ENCODE measurements at regions not wholly inside any gene's neighbourhood (a gene's known extent, or its start where the extent isn't known, plus 50 kb on each side); places are given as distances from the start of the nearest gene placed in this dataset.
"Not testable (repeated sequence)": the region's sequence is repeated elsewhere in the genome, so short reads cannot be mapped to it uniquely, and the experiment has no call there.

- H3K4me1 ChIP-seq (ENCODE audit: control insufficient read depth in 3 of 3, insufficient read depth in 3 of 3, low read length in 3 of 3) = no peaks in the 10 kb centered on the region
- no peaks in the 10 kb centered on the region for H3K27me3 ChIP-seq (ENCODE audit: control insufficient read depth in 3 of 3, insufficient read depth in 3 of 3, low read length in 3 of 3)
- H3K4me3 ChIP-seq (ENCODE audit: low read length in 3 of 3) = no peak overlapping the region
- H3K9me3 ChIP-seq (ENCODE audit: control insufficient read depth in 3 of 3, low read length in 3 of 3) = no peaks in the 10 kb centered on the region
- H3K36me3 ChIP-seq (ENCODE audit: control insufficient read depth in 3 of 3, insufficient read depth in 3 of 3, low read length in 3 of 3) = no peaks in the 10 kb centered on the region
- no peak overlapping the region for H3K9ac ChIP-seq (ENCODE audit: low read depth in 1 of 3, low read length in 3 of 3)
- no peak overlapping the region for H3K27ac ChIP-seq (ENCODE audit: low read depth, low read length)
These were observed 104.9 kb downstream of the CDC7 start for GRCh38 chr1:91605566-91605965.

GRCh38 chr1:91606546-91607078, 106.0 kb downstream of the CDC7 start:
- no peak overlapping the region for H3K4me3 ChIP-seq (ENCODE audit: low read length in 3 of 3)
- no peak overlapping the region for H3K9ac ChIP-seq (ENCODE audit: low read depth in 1 of 3, low read length in 3 of 3)
- H3K27me3 ChIP-seq (ENCODE audit: control insufficient read depth in 3 of 3, insufficient read depth in 3 of 3, low read length in 3 of 3) = no peaks in the 10 kb centered on the region
- no peaks in the 10 kb centered on the region for H3K36me3 ChIP-seq (ENCODE audit: control insufficient read depth in 3 of 3, insufficient read depth in 3 of 3, low read length in 3 of 3)
- no peaks in the 10 kb centered on the region for H3K4me1 ChIP-seq (ENCODE audit: control insufficient read depth in 3 of 3, insufficient read depth in 3 of 3, low read length in 3 of 3)
- no peak overlapping the region for H3K27ac ChIP-seq (ENCODE audit: low read depth, low read length)
- no peaks in the 10 kb centered on the region for H3K9me3 ChIP-seq (ENCODE audit: control insufficient read depth in 3 of 3, low read length in 3 of 3)

- H3K27ac ChIP-seq (ENCODE audit: low read depth, low read length); H3K4me1 ChIP-seq (ENCODE audit: control insufficient read depth in 3 of 3, insufficient read depth in 3 of 3, low read length in 3 of 3); H3K36me3 ChIP-seq (ENCODE audit: control insufficient read depth in 3 of 3, insufficient read depth in 3 of 3, low read length in 3 of 3); H3K4me3 ChIP-seq (ENCODE audit: low read length in 3 of 3); H3K27me3 ChIP-seq (ENCODE audit: control insufficient read depth in 3 of 3, insufficient read depth in 3 of 3, low read length in 3 of 3); H3K9ac ChIP-seq (ENCODE audit: low read depth in 1 of 3, low read length in 3 of 3); H3K9me3 ChIP-seq (ENCODE audit: control insufficient read depth in 3 of 3, low read length in 3 of 3): not testable (repeated sequence)
These were observed 107.0 kb downstream of the CDC7 start for GRCh38 chr1:91607686-91608085.

GRCh38 chr1:91608876-91609275, 108.2 kb downstream of the CDC7 start:
- no peaks in the 10 kb centered on the region for H3K9me3 ChIP-seq (ENCODE audit: control insufficient read depth in 3 of 3, low read length in 3 of 3)
- H3K27ac ChIP-seq (ENCODE audit: low read depth, low read length) = no peak overlapping the region
- H3K4me3 ChIP-seq (ENCODE audit: low read length in 3 of 3) = no peak overlapping the region
- H3K36me3 ChIP-seq (ENCODE audit: control insufficient read depth in 3 of 3, insufficient read depth in 3 of 3, low read length in 3 of 3) = no peaks in the 10 kb centered on the region
- no peaks in the 10 kb centered on the region for H3K27me3 ChIP-seq (ENCODE audit: control insufficient read depth in 3 of 3, insufficient read depth in 3 of 3, low read length in 3 of 3)
- H3K4me1 ChIP-seq (ENCODE audit: control insufficient read depth in 3 of 3, insufficient read depth in 3 of 3, low read length in 3 of 3) = no peaks in the 10 kb centered on the region
- no peak overlapping the region for H3K9ac ChIP-seq (ENCODE audit: low read depth in 1 of 3, low read length in 3 of 3)

- Histone ChIP-seq H3K27me3 (ENCODE audit: control insufficient read depth in 3 of 3, insufficient read depth in 3 of 3, low read length in 3 of 3) (no peaks in the 10 kb centered on the region), H3K27ac (ENCODE audit: low read depth, low read length) (no peak overlapping the region), H3K4me3 (ENCODE audit: low read length in 3 of 3) (no peak overlapping the region), H3K36me3 (ENCODE audit: control insufficient read depth in 3 of 3, insufficient read depth in 3 of 3, low read length in 3 of 3) (no peaks in the 10 kb centered on the region), H3K4me1 (ENCODE audit: control insufficient read depth in 3 of 3, insufficient read depth in 3 of 3, low read length in 3 of 3) (no peaks in the 10 kb centered on the region), H3K9ac (ENCODE audit: low read depth in 1 of 3, low read length in 3 of 3) (no peak overlapping the region), H3K9me3 (ENCODE audit: control insufficient read depth in 3 of 3, low read length in 3 of 3) (no peaks in the 10 kb centered on the region)
These were observed 108.9 kb downstream of the CDC7 start for GRCh38 chr1:91609551-91609950.

GRCh38 chr1:91610102-91610501, 109.5 kb downstream of the CDC7 start:
- Histone ChIP-seq H3K4me1 (ENCODE audit: control insufficient read depth in 3 of 3, insufficient read depth in 3 of 3, low read length in 3 of 3) (no peaks in the 10 kb centered on the region), H3K27ac (ENCODE audit: low read depth, low read length) (no peak overlapping the region), H3K4me3 (ENCODE audit: low read length in 3 of 3) (no peak overlapping the region), H3K27me3 (ENCODE audit: control insufficient read depth in 3 of 3, insufficient read depth in 3 of 3, low read length in 3 of 3) (no peaks in the 10 kb centered on the region), H3K36me3 (ENCODE audit: control insufficient read depth in 3 of 3, insufficient read depth in 3 of 3, low read length in 3 of 3) (no peaks in the 10 kb centered on the region), H3K9me3 (ENCODE audit: control insufficient read depth in 3 of 3, low read length in 3 of 3) (no peaks in the 10 kb centered on the region), H3K9ac (ENCODE audit: low read depth in 1 of 3, low read length in 3 of 3) (no peak overlapping the region)

- Histone ChIP-seq H3K9me3 (ENCODE audit: control insufficient read depth in 3 of 3, low read length in 3 of 3) (no peaks in the 10 kb centered on the region), H3K27ac (ENCODE audit: low read depth, low read length) (no peak overlapping the region), H3K4me1 (ENCODE audit: control insufficient read depth in 3 of 3, insufficient read depth in 3 of 3, low read length in 3 of 3) (no peaks in the 10 kb centered on the region), H3K36me3 (ENCODE audit: control insufficient read depth in 3 of 3, insufficient read depth in 3 of 3, low read length in 3 of 3) (no peaks in the 10 kb centered on the region), H3K4me3 (ENCODE audit: low read length in 3 of 3) (no peak overlapping the region), H3K27me3 (ENCODE audit: control insufficient read depth in 3 of 3, insufficient read depth in 3 of 3, low read length in 3 of 3) (no peaks in the 10 kb centered on the region), H3K9ac (ENCODE audit: low read depth in 1 of 3, low read length in 3 of 3) (no peak overlapping the region)
These were observed 110.1 kb downstream of the CDC7 start for GRCh38 chr1:91610789-91611188.

GRCh38 chr1:91611483-91611917, 110.8 kb downstream of the CDC7 start:
- no peaks in the 10 kb centered on the region for H3K36me3 ChIP-seq (ENCODE audit: control insufficient read depth in 3 of 3, insufficient read depth in 3 of 3, low read length in 3 of 3)
- no peaks in the 10 kb centered on the region for H3K9me3 ChIP-seq (ENCODE audit: control insufficient read depth in 3 of 3, low read length in 3 of 3)
- no peaks in the 10 kb centered on the region for H3K27me3 ChIP-seq (ENCODE audit: control insufficient read depth in 3 of 3, insufficient read depth in 3 of 3, low read length in 3 of 3)
- H3K27ac ChIP-seq (ENCODE audit: low read depth, low read length) = no peak overlapping the region
- H3K9ac ChIP-seq (ENCODE audit: low read depth in 1 of 3, low read length in 3 of 3) = no peak overlapping the region
- H3K4me1 ChIP-seq (ENCODE audit: control insufficient read depth in 3 of 3, insufficient read depth in 3 of 3, low read length in 3 of 3) = no peaks in the 10 kb centered on the region
- H3K4me3 ChIP-seq (ENCODE audit: low read length in 3 of 3) = no peak overlapping the region

- Histone ChIP-seq H3K27ac (ENCODE audit: low read depth, low read length) (no peak overlapping the region), H3K36me3 (ENCODE audit: control insufficient read depth in 3 of 3, insufficient read depth in 3 of 3, low read length in 3 of 3) (no peaks in the 10 kb centered on the region), H3K9ac (ENCODE audit: low read depth in 1 of 3, low read length in 3 of 3) (no peak overlapping the region), H3K4me3 (ENCODE audit: low read length in 3 of 3) (no peak overlapping the region), H3K4me1 (ENCODE audit: control insufficient read depth in 3 of 3, insufficient read depth in 3 of 3, low read length in 3 of 3) (peaks cover 0 to 12% (median 2%) of the 10 kb centered on the region in 3 donors), H3K27me3 (ENCODE audit: control insufficient read depth in 3 of 3, insufficient read depth in 3 of 3, low read length in 3 of 3) (no peaks in the 10 kb centered on the region), H3K9me3 (ENCODE audit: control insufficient read depth in 3 of 3, low read length in 3 of 3) (no peaks in the 10 kb centered on the region)
These were observed 112.9 kb downstream of the CDC7 start for GRCh38 chr1:91613595-91613994.

GRCh38 chr1:91616712-91617111, 116.1 kb downstream of the CDC7 start:
- H3K4me1 ChIP-seq (ENCODE audit: control insufficient read depth in 3 of 3, insufficient read depth in 3 of 3, low read length in 3 of 3) = peaks cover 0 to 12% (median 2%) of the 10 kb centered on the region in 3 donors
- no peaks in the 10 kb centered on the region for H3K27me3 ChIP-seq (ENCODE audit: control insufficient read depth in 3 of 3, insufficient read depth in 3 of 3, low read length in 3 of 3)
- no peak overlapping the region for H3K27ac ChIP-seq (ENCODE audit: low read depth, low read length)
- H3K4me3 ChIP-seq (ENCODE audit: low read length in 3 of 3) = no peak overlapping the region
- no peaks in the 10 kb centered on the region for H3K9me3 ChIP-seq (ENCODE audit: control insufficient read depth in 3 of 3, low read length in 3 of 3)
- no peak overlapping the region for H3K9ac ChIP-seq (ENCODE audit: low read depth in 1 of 3, low read length in 3 of 3)
- H3K36me3 ChIP-seq (ENCODE audit: control insufficient read depth in 3 of 3, insufficient read depth in 3 of 3, low read length in 3 of 3) = no peaks in the 10 kb centered on the region

Measured in skeletal muscle tissue (tissue), 3 donors.